Ishikawa (cell line): ENCODE measurements at regions not wholly inside any gene's neighbourhood (a gene's known extent, or its start where the extent isn't known, plus 50 kb on each side); places are given as distances from the start of the nearest gene placed in this dataset.

ENCODE experiments used
- RAD21 ChIP-seq: IDR thresholded peaks from 2 replicates; pipeline ENCODE4 v1.6.1; 2012; ENCODE audit warnings: low read depth
- REST ChIP-seq: IDR thresholded peaks from 2 replicates; pipeline ENCODE4 v1.6.1; 2012; ENCODE audit warnings: low read depth, mild to moderate bottlenecking
- TCF12 ChIP-seq: IDR thresholded peaks from 2 replicates; pipeline ENCODE4 v1.6.1; 2012; ENCODE audit warnings: low read depth
- USF1 ChIP-seq: IDR thresholded peaks from 2 replicates; pipeline ENCODE4 v1.6.1; 2012

DNA sequence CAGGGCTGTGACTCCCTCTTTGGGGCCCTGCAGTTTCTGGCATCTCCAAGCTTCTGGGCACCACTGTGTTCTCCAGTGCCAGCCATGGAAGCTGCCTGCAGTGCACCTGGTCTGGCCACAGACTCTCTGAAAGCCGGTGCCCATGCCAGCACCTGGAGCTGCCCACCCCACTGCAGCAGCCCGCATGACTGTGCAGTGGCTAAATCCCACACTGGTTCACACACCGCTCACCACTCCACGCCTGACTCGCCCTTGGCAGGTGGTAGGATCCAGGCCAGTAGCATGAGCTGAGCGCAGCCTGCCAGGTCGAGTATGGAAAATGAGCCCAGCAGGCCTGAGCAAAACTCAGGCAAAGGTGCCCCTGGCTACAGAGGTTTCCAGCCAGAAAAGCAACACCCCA is 72.8 kb upstream of the INTU start:
- no peak for TF ChIP-seq TCF12
- TF ChIP-seq RAD21 = no peak
- no peak for TF ChIP-seq REST
- no peak for TF ChIP-seq USF1
